Activated CD4-positive, alpha-beta T cell treated with anti-CD3 and anti-CD28 coated beads, Interleukin-2, amount 10 ng/mL, durations not matched to agents 24 days and 14 days (primary cell): ENCODE measurements at regions not wholly inside any gene's neighbourhood (a gene's known extent, or its start where the extent isn't known, plus 50 kb on each side); places are given as distances from the start of the nearest gene placed in this dataset.
"Not testable (repeated sequence)": the region's sequence is repeated elsewhere in the genome, so short reads cannot be mapped to it uniquely, and the experiment has no call there.

ENCODE experiments used
- DNase-seq: peaks from one replicate; pipeline ENCODE4 v3.0.0; 2022
- H3K27ac Mint-ChIP-seq: one replicate; pipeline ENCODE4 v1.8.0; 2022; ENCODE audit warnings: mild to moderate bottlenecking, mixed read lengths
- H3K27me3 Mint-ChIP-seq: one replicate; pipeline ENCODE4 v1.8.0; 2022; ENCODE audit warnings: mixed read lengths
- H3K36me3 Mint-ChIP-seq: one replicate; pipeline ENCODE4 v1.8.0; 2022; ENCODE audit warnings: low read depth, mild to moderate bottlenecking, mixed read lengths
- H3K4me1 Mint-ChIP-seq: one replicate; pipeline ENCODE4 v1.8.0; 2021; ENCODE audit warnings: mixed read lengths
- H3K4me3 Mint-ChIP-seq: one replicate; pipeline ENCODE4 v1.8.0; 2022; ENCODE audit warnings: mild to moderate bottlenecking, moderate library complexity, mixed read lengths
- H3K9me3 Mint-ChIP-seq: one replicate; pipeline ENCODE4 v1.8.0; 2021; ENCODE audit warnings: mixed read lengths
- intact Hi-C: fragments of 100-400 bp; cut with micrococcal nuclease; formaldehyde crosslinking; loops from one replicate; pipeline ENCODE4 v1.15.1; 2023

GRCh38 chr6:101108286-101108685 lies 227.2 kb upstream of the ASCC3 start:
- no peaks in the 10 kb centered on the region for H3K9me3 Mint-ChIP-seq
- intact Hi-C loops, result no loop called here
- H3K36me3 Mint-ChIP-seq, result no peaks in the 10 kb centered on the region
- no peaks in the 10 kb centered on the region for H3K4me1 Mint-ChIP-seq
- DNase-seq, result no peak
- no peak overlapping the region for H3K27ac Mint-ChIP-seq
- no peaks in the 10 kb centered on the region for H3K27me3 Mint-ChIP-seq
- no peak overlapping the region for H3K4me3 Mint-ChIP-seq

DNA sequence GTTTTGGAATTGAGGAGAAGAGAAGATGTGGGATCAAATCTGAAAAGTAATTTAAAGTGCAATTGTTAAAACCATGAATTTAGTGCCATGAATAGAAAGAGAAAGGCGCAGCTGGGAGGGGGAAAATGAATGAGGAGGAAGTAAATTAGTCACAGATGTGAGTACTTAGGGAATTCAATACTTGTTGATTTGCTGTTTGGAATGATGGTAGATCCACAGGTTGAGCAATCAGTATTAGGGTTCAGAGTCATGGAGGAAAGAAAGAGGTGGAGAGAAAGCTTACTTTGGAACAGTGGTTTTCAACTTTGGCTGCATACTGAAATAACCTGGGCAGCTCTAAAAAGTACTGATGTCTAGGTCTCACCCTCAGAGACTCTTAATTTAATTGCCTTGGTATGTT lies 229.7 kb upstream of the ASCC3 start:
- intact Hi-C loops, result no loop called here

GRCh38 chr6:101113468-101114260 lies 232.5 kb upstream of the ASCC3 start:
- H3K36me3 Mint-ChIP-seq, result no peaks in the 10 kb centered on the region
- no peaks in the 10 kb centered on the region for H3K9me3 Mint-ChIP-seq
- intact Hi-C loops, result no loop called here

More for the DNA sequence above, 229.7 kb upstream of the ASCC3 start:
- DNase-seq, result no peak
- Mint-ChIP-seq H3K36me3 (no peaks in the 10 kb centered on the region), H3K9me3 (no peaks in the 10 kb centered on the region), H3K4me1 (no peaks in the 10 kb centered on the region), H3K4me3 (no peak overlapping the region), H3K27ac (no peak overlapping the region), H3K27me3 (no peaks in the 10 kb centered on the region)

DNA sequence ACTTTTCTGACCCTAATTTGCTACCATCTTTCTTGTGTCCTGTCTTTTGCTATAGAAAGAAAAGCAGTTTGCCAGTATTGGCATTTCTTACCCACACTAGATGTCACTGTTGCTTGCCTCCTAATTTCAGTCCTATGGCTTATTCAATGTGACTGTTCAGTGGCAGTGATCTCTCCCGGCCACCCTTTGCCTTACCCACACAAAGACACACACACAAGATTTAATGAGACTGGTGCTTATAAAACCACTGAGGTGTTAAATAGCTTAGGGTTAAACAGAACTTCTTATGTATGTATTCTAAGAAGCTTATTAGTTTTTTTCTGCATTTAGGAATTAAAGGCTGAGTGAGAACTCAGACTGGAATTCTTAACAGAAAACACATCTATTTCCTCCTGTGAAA lies 233.6 kb upstream of the ASCC3 start:
- no peak overlapping the region for H3K27ac Mint-ChIP-seq
- intact Hi-C loops, result no loop called here
- no peak overlapping the region for H3K4me3 Mint-ChIP-seq
- H3K4me1 Mint-ChIP-seq, result no peaks in the 10 kb centered on the region
- DNase-seq, result no peak
- H3K27me3 Mint-ChIP-seq, result no peaks in the 10 kb centered on the region
- no peaks in the 10 kb centered on the region for H3K9me3 Mint-ChIP-seq
- no peaks in the 10 kb centered on the region for H3K36me3 Mint-ChIP-seq

More at GRCh38 chr6:101113468-101114260, 232.5 kb upstream of the ASCC3 start:
- Mint-ChIP-seq H3K27me3 (no peaks in the 10 kb centered on the region), H3K4me3 (no peak overlapping the region), H3K4me1 (no peaks in the 10 kb centered on the region), H3K27ac (no peak overlapping the region)
- no peak for DNase-seq

- Mint-ChIP-seq H3K27me3 (no peaks in the 10 kb centered on the region), H3K27ac (no peak overlapping the region), H3K4me3 (no peak overlapping the region), H3K9me3 (no peaks in the 10 kb centered on the region), H3K4me1 (no peaks in the 10 kb centered on the region), H3K36me3 (no peaks in the 10 kb centered on the region)
- no peak for DNase-seq
- intact Hi-C loops, result no loop called here
Observed at GRCh38 chr6:101116337-101116736, 235.2 kb upstream of the ASCC3 start.

- Mint-ChIP-seq H3K4me3 (no peak overlapping the region), H3K36me3 (no peaks in the 10 kb centered on the region), H3K27me3 (no peaks in the 10 kb centered on the region), H3K9me3 (no peaks in the 10 kb centered on the region), H3K27ac (no peak overlapping the region), H3K4me1 (no peaks in the 10 kb centered on the region)
- intact Hi-C loops, result no loop called here
- DNase-seq, result no peak
Observed at GRCh38 chr6:101117393-101118135, 236.4 kb upstream of the ASCC3 start.

DNA sequence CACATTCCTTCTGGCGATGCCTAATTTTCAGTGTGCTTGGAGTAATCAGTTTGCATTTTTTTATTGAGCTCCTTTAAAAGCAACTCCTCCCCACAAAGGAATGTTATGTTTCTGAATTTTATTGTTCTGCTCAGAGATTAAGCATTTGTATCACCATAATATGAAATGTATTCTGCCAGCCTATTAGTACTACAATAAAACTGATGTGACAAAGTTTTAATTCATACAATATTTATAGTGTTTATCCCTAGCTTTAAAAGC lies 236.9 kb upstream of the ASCC3 start:
- Mint-ChIP-seq H3K4me1 (no peaks in the 10 kb centered on the region), H3K4me3 (no peak overlapping the region)
- DNase-seq, result no peak

DNA sequence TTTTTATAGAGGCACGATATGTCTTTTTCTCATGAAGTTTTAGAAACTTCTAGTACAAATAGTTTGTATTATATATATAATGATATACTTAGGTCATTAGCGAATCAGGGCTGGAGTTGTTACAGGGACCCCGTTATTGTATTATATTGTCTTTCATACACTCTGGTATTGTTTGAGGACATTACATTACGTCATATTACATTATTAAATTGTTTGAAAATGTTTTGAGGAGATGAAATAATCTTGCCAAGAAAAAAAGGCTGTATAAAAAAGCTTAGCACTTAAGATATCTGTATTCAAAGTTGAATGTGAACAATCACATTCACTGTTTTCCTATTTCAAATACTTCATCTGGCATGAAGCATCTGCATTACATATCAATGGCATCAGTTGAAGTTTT lies 239.6 kb upstream of the ASCC3 start:
- Mint-ChIP-seq H3K27ac (no peak overlapping the region), H3K4me1 (no peaks in the 10 kb centered on the region), H3K36me3 (no peaks in the 10 kb centered on the region), H3K9me3 (no peaks in the 10 kb centered on the region), H3K4me3 (no peak overlapping the region), H3K27me3 (no peaks in the 10 kb centered on the region)
- intact Hi-C loops, result no loop called here
- no peak for DNase-seq

More for the DNA sequence above, 236.9 kb upstream of the ASCC3 start:
- Mint-ChIP-seq H3K36me3 (no peaks in the 10 kb centered on the region), H3K27me3 (no peaks in the 10 kb centered on the region), H3K27ac (no peak overlapping the region), H3K9me3 (no peaks in the 10 kb centered on the region)
- intact Hi-C loops, result no loop called here

DNA sequence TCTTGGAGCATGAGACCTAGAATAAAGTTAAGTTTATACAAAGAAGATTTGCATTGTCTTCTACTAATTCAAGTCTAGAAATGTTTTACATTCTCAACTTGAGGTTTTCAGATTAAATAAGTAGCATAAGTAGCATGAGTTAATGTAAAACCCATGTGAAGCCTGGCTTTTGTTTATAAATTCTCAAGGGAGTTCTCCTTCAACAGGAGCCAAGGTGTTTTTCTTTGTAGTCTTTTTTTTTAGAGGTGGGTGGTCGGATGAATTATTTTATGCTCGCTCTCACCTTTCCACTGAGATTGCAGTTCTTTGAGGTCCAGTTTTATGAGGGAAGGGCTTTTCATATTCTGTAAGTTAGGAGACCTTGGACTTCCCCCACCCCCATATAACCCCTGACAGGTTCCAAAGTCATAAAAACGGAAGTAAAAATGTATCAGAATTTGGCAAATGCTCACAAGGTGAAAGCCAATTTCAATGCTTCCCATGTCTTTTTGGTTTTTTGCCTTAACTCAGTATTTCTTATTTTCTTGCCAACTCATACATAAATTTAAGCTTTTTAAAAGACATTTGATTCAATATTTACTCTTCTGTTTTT lies 244.3 kb upstream of the ASCC3 start:
- no peaks in the 10 kb centered on the region for H3K4me1 Mint-ChIP-seq

GRCh38 chr6:101126501-101126900 lies 245.4 kb upstream of the ASCC3 start:
- no peak for DNase-seq
- no peak overlapping the region for H3K4me3 Mint-ChIP-seq
- H3K36me3 Mint-ChIP-seq, result no peaks in the 10 kb centered on the region
- no peaks in the 10 kb centered on the region for H3K27me3 Mint-ChIP-seq
- H3K4me1 Mint-ChIP-seq, result no peaks in the 10 kb centered on the region
- no peaks in the 10 kb centered on the region for H3K9me3 Mint-ChIP-seq
- intact Hi-C loops, result no loop called here
- no peak overlapping the region for H3K27ac Mint-ChIP-seq

More for the DNA sequence above, 244.3 kb upstream of the ASCC3 start:
- Mint-ChIP-seq H3K36me3 (no peaks in the 10 kb centered on the region), H3K27ac (no peak overlapping the region), H3K27me3 (no peaks in the 10 kb centered on the region), H3K9me3 (no peaks in the 10 kb centered on the region), H3K4me3 (no peak overlapping the region)
- intact Hi-C loops, result no loop called here
- no peak for DNase-seq

- H3K36me3 Mint-ChIP-seq, result no peaks in the 10 kb centered on the region
Observed at GRCh38 chr6:101129851-101130250, 248.7 kb upstream of the ASCC3 start.

DNA sequence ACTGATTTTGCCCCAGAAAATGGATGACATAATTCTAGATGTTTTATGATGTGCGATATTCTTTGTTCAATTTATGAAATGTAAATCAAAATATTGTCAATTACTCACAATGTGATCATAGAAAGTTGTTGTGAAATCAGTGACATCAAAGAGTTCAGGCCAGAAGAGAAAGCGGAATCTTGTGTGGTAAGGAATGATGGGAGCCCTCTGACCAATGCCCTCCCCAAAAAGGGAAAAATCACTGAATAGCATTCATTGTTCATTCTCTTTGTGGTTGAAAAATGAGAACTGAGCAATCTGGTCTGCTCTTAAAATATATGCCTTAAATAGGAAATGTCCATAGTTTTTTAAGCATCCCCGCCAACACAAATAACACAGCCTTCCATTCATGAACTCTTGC lies 247.1 kb upstream of the GRIK2 start:
- Mint-ChIP-seq H3K4me1 (no peaks in the 10 kb centered on the region), H3K27ac (no peak overlapping the region), H3K36me3 (no peaks in the 10 kb centered on the region), H3K4me3 (no peak overlapping the region), H3K9me3 (no peaks in the 10 kb centered on the region), H3K27me3 (no peaks in the 10 kb centered on the region)
- no peak for DNase-seq
- intact Hi-C loops, result no loop called here

More at GRCh38 chr6:101129851-101130250, 248.7 kb upstream of the ASCC3 start:
- intact Hi-C loops, result no loop called here
- Mint-ChIP-seq H3K9me3 (no peaks in the 10 kb centered on the region), H3K27me3 (no peaks in the 10 kb centered on the region), H3K27ac (no peak overlapping the region), H3K4me1 (no peaks in the 10 kb centered on the region), H3K4me3 (no peak overlapping the region)
- no peak for DNase-seq

GRCh38 chr6:101150226-101150625 lies 243.3 kb upstream of the GRIK2 start:
- intact Hi-C loops, result no loop called here
- Mint-ChIP-seq H3K36me3 (no peaks in the 10 kb centered on the region), H3K27me3 (no peaks in the 10 kb centered on the region), H3K9me3 (no peaks in the 10 kb centered on the region), H3K4me1 (no peaks in the 10 kb centered on the region), H3K27ac (no peak overlapping the region), H3K4me3 (no peak overlapping the region)
- no peak for DNase-seq

GRCh38 chr6:101157638-101158037 lies 235.9 kb upstream of the GRIK2 start:
- H3K27me3 Mint-ChIP-seq, H3K4me3 Mint-ChIP-seq, intact Hi-C loops, H3K27ac Mint-ChIP-seq, H3K4me1 Mint-ChIP-seq, H3K9me3 Mint-ChIP-seq, H3K36me3 Mint-ChIP-seq, DNase-seq: not testable (repeated sequence)
